Peyer's patch (tissue), 4 donors: ENCODE measurements at regions not wholly inside any gene's neighbourhood (a gene's known extent, or its start where the extent isn't known, plus 50 kb on each side); places are given as distances from the start of the nearest gene placed in this dataset.

Experiments
- DNase-seq, 3 donors: peaks; one replicate each; pipeline ENCODE4 v3.0.0-alpha.2; 2017 to 2019
- H3K27ac ChIP-seq, 4 donors: fragments of 200-600 bp; sonication (generic); one replicate each; pipeline ENCODE4 v1.5.1; 2016 to 2019
- H3K27me3 ChIP-seq, 2 donors: fragments of 200-600 bp; sonication (generic); one replicate each; pipeline ENCODE4 v1.5.1; 2019
- H3K36me3 ChIP-seq, 3 donors: fragments of 200-600 bp; sonication (generic); one replicate each; pipeline ENCODE4 v1.5.1; 2016 to 2019
- H3K4me1 ChIP-seq, 4 donors: fragments of 200-600 bp; sonication (generic); one replicate each; pipeline ENCODE4 v1.5.1; 2016 to 2019
- H3K4me3 ChIP-seq, 4 donors: fragments of 200-600 bp; sonication (generic); 1 replicate in 3 of 4; 2 replicates in 1 of 4; pipeline ENCODE4 v1.5.1; 2016 to 2019; ENCODE audit warnings: mild to moderate bottlenecking in 1 of 4
- H3K9me3 ChIP-seq, 4 donors: fragments of 200-600 bp; sonication (generic); one replicate each; pipeline ENCODE4 v1.5.1; 2016 to 2019; ENCODE audit warnings: mild to moderate bottlenecking in 1 of 4
- CTCF ChIP-seq, 6 experiments: fragments of 450-650 bp in 4 of 6; fragments of 200-600 bp in 2 of 6; sonication (generic) in 1 of 6; IDR thresholded peaks; one replicate each; pipeline ENCODE4 v1.5.1; 2017 to 2019; ENCODE audit warnings: antibody characterized with exemption in 6 of 6, mild to moderate bottlenecking in 3 of 6, moderate library complexity in 1 of 6
- POLR2A ChIP-seq, 2 donors: fragments of 450-650 bp; IDR thresholded peaks; one replicate each; pipeline ENCODE4 v1.5.1; 2017; ENCODE audit warnings: antibody characterized with exemption in 2 of 2, mild to moderate bottlenecking in 2 of 2, moderate library complexity in 2 of 2

- H3K27ac ChIP-seq = no peak overlapping the region
- TF ChIP-seq CTCF (IDR thresholded peaks at IDR 0.05) (no peak), POLR2A (IDR thresholded peaks at IDR 0.05) (no peak)
- no peaks in the 10 kb centered on the region for H3K36me3 ChIP-seq
- no peaks in the 10 kb centered on the region for H3K27me3 ChIP-seq
- H3K4me1 ChIP-seq = no peaks in the 10 kb centered on the region
- H3K4me3 ChIP-seq = no peak overlapping the region
- DNase-seq = no peak
- no peaks in the 10 kb centered on the region for H3K9me3 ChIP-seq
These were observed 200.3 kb upstream of the ZMIZ1 start for GRCh38 chr10:78868456-78868855.

DNA sequence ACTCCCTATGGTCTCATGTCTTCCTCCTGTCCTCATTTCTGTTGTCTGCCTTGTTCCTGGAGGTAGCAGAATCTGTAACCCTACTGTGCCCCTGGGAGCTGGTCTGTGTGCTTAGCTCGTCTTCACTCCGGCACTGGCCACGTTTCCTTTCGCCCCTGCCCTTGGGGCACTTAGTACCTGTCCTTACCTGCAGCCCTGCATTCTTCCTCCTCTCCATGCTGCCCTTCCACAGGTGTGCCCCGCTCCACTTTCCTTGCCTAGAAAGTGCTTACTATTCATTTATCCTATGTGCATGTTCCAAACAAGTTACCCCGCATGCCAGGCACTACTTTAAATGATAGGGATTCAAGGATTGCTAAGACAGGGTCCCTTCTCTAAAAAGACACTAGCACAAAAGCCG lies 199.9 kb upstream of the ZMIZ1 start:
- Histone ChIP-seq H3K27ac (no peak overlapping the region), H3K36me3 (no peaks in the 10 kb centered on the region), H3K9me3 (no peaks in the 10 kb centered on the region), H3K27me3 (no peaks in the 10 kb centered on the region), H3K4me3 (no peak overlapping the region), H3K4me1 (no peaks in the 10 kb centered on the region)
- peak in 1 of 3 donors; percentile 18 for DNase-seq
- TF ChIP-seq CTCF (IDR thresholded peaks at IDR 0.05) = no peak
- no peak for TF ChIP-seq POLR2A (IDR thresholded peaks at IDR 0.05)

DNA sequence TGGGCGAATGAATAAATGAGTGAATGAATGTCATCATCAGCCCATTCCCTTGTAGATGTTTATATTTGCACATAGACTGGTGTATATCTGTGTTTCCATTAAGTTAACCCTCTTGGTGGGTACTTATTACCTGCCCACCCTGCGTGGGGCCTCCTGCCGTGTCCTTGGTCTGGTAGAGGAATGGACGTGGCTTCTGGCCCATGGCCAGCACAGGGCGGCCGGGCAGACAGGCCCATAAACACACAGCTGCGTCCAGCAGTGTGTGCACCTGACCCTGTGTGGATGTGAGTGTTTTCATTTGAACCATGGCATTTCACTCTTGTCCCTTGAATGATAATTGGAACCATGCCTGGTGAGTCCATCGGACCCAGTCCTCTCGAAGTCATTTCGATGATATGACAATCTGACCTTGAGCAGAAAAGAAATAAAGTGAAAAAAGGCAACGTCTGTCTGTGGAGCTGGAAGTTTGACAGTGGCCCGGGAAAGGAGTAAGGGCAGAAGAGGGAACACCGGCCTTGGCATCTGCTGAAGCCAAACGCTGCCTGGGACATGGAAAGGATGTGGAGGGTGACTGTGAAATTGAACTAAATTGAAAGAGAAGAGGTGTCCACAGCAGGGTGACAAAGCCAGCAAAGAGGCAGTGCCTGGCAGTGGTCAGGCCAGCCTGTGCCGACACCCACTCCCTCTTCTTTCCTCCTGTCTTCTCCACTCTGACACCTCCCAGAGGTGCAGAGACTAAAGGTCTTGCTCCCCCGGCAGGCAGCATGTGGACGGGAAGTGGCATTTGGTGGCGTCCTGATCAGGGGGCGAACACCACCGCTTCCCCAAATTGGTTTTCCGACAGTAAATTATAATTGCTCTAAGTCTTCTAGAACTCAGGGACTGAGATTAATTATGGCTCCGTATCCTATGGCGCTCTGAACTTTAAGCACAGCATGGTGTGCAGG lies 199.0 kb upstream of the ZMIZ1 start:
- Histone ChIP-seq H3K27ac (no peak overlapping the region), H3K4me3 (no peak overlapping the region), H3K36me3 (no peaks in the 10 kb centered on the region), H3K4me1 (no peaks in the 10 kb centered on the region), H3K27me3 (no peaks in the 10 kb centered on the region), H3K9me3 (no peaks in the 10 kb centered on the region)
- no peak for TF ChIP-seq POLR2A (IDR thresholded peaks at IDR 0.05)
- TF ChIP-seq CTCF (IDR thresholded peaks at IDR 0.05) = no peak
- DNase-seq = peak in 1 of 3 donors; percentile 19

- Histone ChIP-seq H3K27me3 (no peaks in the 10 kb centered on the region), H3K4me3 (no peak overlapping the region), H3K4me1 (no peaks in the 10 kb centered on the region), H3K9me3 (no peaks in the 10 kb centered on the region), H3K27ac (no peak overlapping the region), H3K36me3 (no peaks in the 10 kb centered on the region)
- peak in 1 of 3 donors; percentile 14 for DNase-seq
- TF ChIP-seq CTCF (IDR thresholded peaks at IDR 0.05) (no peak), POLR2A (IDR thresholded peaks at IDR 0.05) (no peak)
These were observed 198.3 kb upstream of the ZMIZ1 start for GRCh38 chr10:78870458-78870857.

DNA sequence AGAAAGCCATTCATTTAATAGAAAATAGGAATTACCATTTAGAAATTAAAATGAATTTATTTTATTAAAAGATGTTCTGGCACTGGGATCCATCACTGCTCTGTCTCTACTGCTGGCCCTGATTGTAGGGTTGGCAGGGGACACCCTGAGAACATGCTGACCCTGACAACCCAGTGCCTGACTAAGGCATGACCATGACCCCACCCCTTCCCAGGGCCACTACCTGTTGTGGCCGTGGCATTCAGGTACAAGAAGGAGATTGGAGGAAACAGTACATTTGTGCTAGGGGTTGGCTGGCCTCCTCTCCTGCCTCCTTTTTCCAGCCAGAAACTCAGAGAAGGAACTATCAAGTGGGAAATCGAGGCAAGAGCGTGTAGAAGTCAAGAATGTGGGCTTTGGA lies 197.0 kb upstream of the ZMIZ1 start:
- Histone ChIP-seq H3K36me3 (no peaks in the 10 kb centered on the region), H3K9me3 (no peaks in the 10 kb centered on the region), H3K4me1 (no peaks in the 10 kb centered on the region), H3K4me3 (no peak overlapping the region), H3K27me3 (no peaks in the 10 kb centered on the region), H3K27ac (no peak overlapping the region)
- DNase-seq = no peak
- TF ChIP-seq CTCF (IDR thresholded peaks at IDR 0.05) (no peak), POLR2A (IDR thresholded peaks at IDR 0.05) (no peak)
